ENCODE measurements at regions not wholly inside any gene's neighbourhood (a gene's known extent, or its start where the extent isn't known, plus 50 kb on each side); places are given as distances from the start of the nearest gene placed in this dataset.

DNA sequence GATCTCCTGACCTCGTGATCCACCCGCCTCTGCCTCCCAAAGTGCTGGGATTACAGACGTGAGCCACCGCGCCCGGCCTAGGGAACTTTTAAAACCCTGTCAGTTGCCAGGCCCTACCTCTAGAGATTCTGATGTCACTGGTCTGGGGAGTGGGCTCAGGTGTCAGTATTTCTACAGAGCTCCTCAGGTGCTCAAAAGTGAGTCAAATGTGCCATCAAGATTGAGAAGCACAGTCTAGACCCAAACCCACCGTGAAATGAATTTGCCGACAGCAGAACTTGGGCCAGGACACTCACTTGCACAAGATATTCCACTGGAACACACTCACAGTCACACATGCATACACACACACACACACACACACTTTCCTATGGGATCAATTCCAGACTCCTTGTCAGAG, 215.5 kb downstream of the RRAGC start:
- H3K18ac ChIP-seq (ENCODE audit: low read depth in 1 of 2, low read length in 2 of 2), result no peak overlapping the region
- no peak overlapping the region for H2AK5ac ChIP-seq (ENCODE audit: low read length, severe bottlenecking)
- no peak overlapping the region for H3K14ac ChIP-seq (ENCODE audit: low read length in 2 of 2)
- H3K27me3 ChIP-seq (ENCODE audit: control insufficient read depth in 1 of 2, insufficient read depth in 1 of 2, low read length in 2 of 2), result no peaks in the 10 kb centered on the region
- H3K4me3 ChIP-seq (ENCODE audit: insufficient read depth in 1 of 2, low read depth in 1 of 2, low read length in 2 of 2), result no peak overlapping the region
- no peak overlapping the region for H4K91ac ChIP-seq (ENCODE audit: low read length)
- 93% methylated on average over 7 of the region's 8 CpGs for WGBS
- H3K27ac ChIP-seq (ENCODE audit: low read length, poor library complexity, severe bottlenecking), result no peak overlapping the region
- H2BK12ac ChIP-seq (ENCODE audit: low read length in 2 of 2), result no peak overlapping the region
- no peak for DNase-seq
- H2AFZ ChIP-seq (ENCODE audit: low read depth, low read length), result no peak overlapping the region
- H3K9me3 ChIP-seq (ENCODE audit: control insufficient read depth, low read length), result no peaks in the 10 kb centered on the region
- no peaks in the 10 kb centered on the region for H3K79me1 ChIP-seq (replicated peaks; ENCODE audit: low read length, poor library complexity, severe bottlenecking)
- no peak overlapping the region for H3K23ac ChIP-seq (ENCODE audit: low read length in 2 of 2)
- no peaks in the 10 kb centered on the region for H3K36me3 ChIP-seq (ENCODE audit: control insufficient read depth in 1 of 2, insufficient read depth in 2 of 2, low read depth in 1 of 2, low read length in 2 of 2)
- H4K8ac ChIP-seq (ENCODE audit: low read length), result no peak overlapping the region
- no peak overlapping the region for H3K9ac ChIP-seq (ENCODE audit: low read length)
- H3K4me1 ChIP-seq (ENCODE audit: control insufficient read depth, insufficient read depth, low read depth, low read length), result no peaks in the 10 kb centered on the region
- no peak overlapping the region for H2BK5ac ChIP-seq (ENCODE audit: low read depth, low read length, poor library complexity, severe bottlenecking)
- H2BK120ac ChIP-seq (ENCODE audit: low read depth, low read length), result no peak overlapping the region
- no peak overlapping the region for H2BK15ac ChIP-seq (ENCODE audit: low read depth, poor library complexity, severe bottlenecking)
- no peak overlapping the region for H3K4me2 ChIP-seq (ENCODE audit: low read length, poor library complexity, severe bottlenecking)
- no peak overlapping the region for H3K4ac ChIP-seq (ENCODE audit: low read depth in 1 of 2, low read length in 2 of 2)

DNA sequence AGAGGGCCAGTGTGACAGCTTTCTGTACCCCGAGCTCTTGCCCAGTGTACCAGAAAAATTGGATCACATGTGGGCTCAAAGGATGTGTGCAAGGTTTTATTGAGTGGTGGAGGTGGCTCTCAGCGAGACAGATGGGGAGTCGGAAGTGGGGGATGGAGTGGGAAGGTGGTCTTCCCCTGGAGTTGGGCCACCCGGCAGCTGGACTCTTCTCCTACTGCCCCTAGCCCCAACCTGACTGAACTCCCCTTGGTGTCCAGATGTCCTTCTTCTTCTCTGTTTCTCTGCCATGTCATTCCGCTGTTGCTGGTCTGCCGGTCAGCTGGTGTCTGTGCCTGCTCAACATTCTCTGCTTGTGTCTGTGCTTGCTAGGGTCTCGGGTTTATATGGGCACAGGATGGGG, 217.9 kb downstream of the RRAGC start:
- Histone ChIP-seq H3K4me3 (ENCODE audit: insufficient read depth in 1 of 2, low read depth in 1 of 2, low read length in 2 of 2) (no peak overlapping the region), H3K27ac (ENCODE audit: low read length, poor library complexity, severe bottlenecking) (no peak overlapping the region), H3K4ac (ENCODE audit: low read depth in 1 of 2, low read length in 2 of 2) (no peak overlapping the region), H3K9ac (ENCODE audit: low read length) (no peak overlapping the region), H2BK120ac (ENCODE audit: low read depth, low read length) (no peak overlapping the region), H3K23ac (ENCODE audit: low read length in 2 of 2) (no peak overlapping the region), H2BK5ac (ENCODE audit: low read depth, low read length, poor library complexity, severe bottlenecking) (no peak overlapping the region), H2AK5ac (ENCODE audit: low read length, severe bottlenecking) (no peak overlapping the region), H3K4me2 (ENCODE audit: low read length, poor library complexity, severe bottlenecking) (no peak overlapping the region), H3K18ac (ENCODE audit: low read depth in 1 of 2, low read length in 2 of 2) (no peak overlapping the region), H2AFZ (ENCODE audit: low read depth, low read length) (no peak overlapping the region), H2BK12ac (ENCODE audit: low read length in 2 of 2) (no peak overlapping the region), H3K9me3 (ENCODE audit: control insufficient read depth, low read length) (no peaks in the 10 kb centered on the region), H4K91ac (ENCODE audit: low read length) (no peak overlapping the region), H2BK15ac (ENCODE audit: low read depth, poor library complexity, severe bottlenecking) (no peak overlapping the region), H3K79me1 (replicated peaks; ENCODE audit: low read length, poor library complexity, severe bottlenecking) (no peaks in the 10 kb centered on the region), H3K27me3 (ENCODE audit: control insufficient read depth in 1 of 2, insufficient read depth in 1 of 2, low read length in 2 of 2) (no peaks in the 10 kb centered on the region), H3K4me1 (ENCODE audit: control insufficient read depth, insufficient read depth, low read depth, low read length) (no peaks in the 10 kb centered on the region), H4K8ac (ENCODE audit: low read length) (no peak overlapping the region), H3K14ac (ENCODE audit: low read length in 2 of 2) (no peak overlapping the region), H3K36me3 (ENCODE audit: control insufficient read depth in 1 of 2, insufficient read depth in 2 of 2, low read depth in 1 of 2, low read length in 2 of 2) (no peaks in the 10 kb centered on the region)
- no peak for DNase-seq
- WGBS, result 84% methylated on average over 7 of the region's 7 CpGs

DNA sequence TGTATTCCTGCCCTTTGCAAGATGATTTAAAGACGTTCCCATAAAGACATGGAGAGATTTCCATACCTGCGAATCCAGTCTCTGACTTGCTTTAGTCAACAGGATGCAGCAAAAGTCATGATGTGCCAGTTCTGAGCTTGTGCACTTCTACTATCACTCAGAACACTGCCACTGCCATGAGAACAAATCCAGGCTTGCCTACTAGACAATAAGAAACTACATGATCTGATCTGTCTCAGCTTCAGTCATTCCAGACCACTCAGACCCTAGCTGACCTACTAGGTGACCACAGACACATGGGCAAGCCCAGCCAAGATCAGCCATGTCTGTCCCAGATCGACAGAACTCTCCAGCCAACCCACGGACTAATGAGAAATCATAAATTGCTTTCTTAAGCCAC, 219.2 kb downstream of the RRAGC start:
- H4K8ac ChIP-seq (ENCODE audit: low read length), result no peak overlapping the region
- H2BK12ac ChIP-seq (ENCODE audit: low read length in 2 of 2), result no peak overlapping the region
- no peak overlapping the region for H4K91ac ChIP-seq (ENCODE audit: low read length)
- H3K79me1 ChIP-seq (replicated peaks; ENCODE audit: low read length, poor library complexity, severe bottlenecking), result no peaks in the 10 kb centered on the region
- no peak overlapping the region for H3K4ac ChIP-seq (ENCODE audit: low read depth in 1 of 2, low read length in 2 of 2)
- H3K14ac ChIP-seq (ENCODE audit: low read length in 2 of 2), result no peak overlapping the region
- no peak overlapping the region for H3K23ac ChIP-seq (ENCODE audit: low read length in 2 of 2)
- H2BK5ac ChIP-seq (ENCODE audit: low read depth, low read length, poor library complexity, severe bottlenecking), result no peak overlapping the region
- no peak overlapping the region for H2AFZ ChIP-seq (ENCODE audit: low read depth, low read length)
- 73% methylated on average over 3 of the region's 4 CpGs for WGBS
- H3K27ac ChIP-seq (ENCODE audit: low read length, poor library complexity, severe bottlenecking), result no peak overlapping the region
- H3K36me3 ChIP-seq (ENCODE audit: control insufficient read depth in 1 of 2, insufficient read depth in 2 of 2, low read depth in 1 of 2, low read length in 2 of 2), result no peaks in the 10 kb centered on the region
- H3K27me3 ChIP-seq (ENCODE audit: control insufficient read depth in 1 of 2, insufficient read depth in 1 of 2, low read length in 2 of 2), result no peaks in the 10 kb centered on the region
- H2AK5ac ChIP-seq (ENCODE audit: low read length, severe bottlenecking), result no peak overlapping the region
- no peak for DNase-seq
- H3K4me1 ChIP-seq (ENCODE audit: control insufficient read depth, insufficient read depth, low read depth, low read length), result no peaks in the 10 kb centered on the region
- H3K18ac ChIP-seq (ENCODE audit: low read depth in 1 of 2, low read length in 2 of 2), result no peak overlapping the region
- H3K9me3 ChIP-seq (ENCODE audit: control insufficient read depth, low read length), result no peaks in the 10 kb centered on the region
- H2BK15ac ChIP-seq (ENCODE audit: low read depth, poor library complexity, severe bottlenecking), result no peak overlapping the region
- no peak overlapping the region for H3K4me3 ChIP-seq (ENCODE audit: insufficient read depth in 1 of 2, low read depth in 1 of 2, low read length in 2 of 2)
- H3K4me2 ChIP-seq (ENCODE audit: low read length, poor library complexity, severe bottlenecking), result no peak overlapping the region
- no peak overlapping the region for H2BK120ac ChIP-seq (ENCODE audit: low read depth, low read length)
- H3K9ac ChIP-seq (ENCODE audit: low read length), result no peak overlapping the region

DNA sequence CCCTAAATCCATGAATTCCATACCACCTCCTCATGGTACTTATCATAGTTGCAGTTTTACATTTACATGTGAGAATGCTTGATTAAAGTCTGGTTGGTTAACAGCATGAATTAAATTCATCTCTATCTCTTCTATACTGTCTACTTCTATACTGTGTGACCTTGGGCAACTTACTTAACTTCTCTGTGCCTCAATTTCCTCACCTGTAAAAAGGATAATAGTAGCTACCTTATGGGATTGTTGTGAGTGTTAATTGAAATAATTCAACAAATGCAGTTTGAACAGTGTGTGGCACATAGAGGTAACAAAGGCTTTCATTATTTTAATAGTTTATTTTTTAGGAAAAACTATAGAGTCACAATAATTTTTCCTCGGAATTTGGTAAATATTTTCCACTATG, 231.3 kb downstream of the RRAGC start:
- no peaks in the 10 kb centered on the region for H3K27me3 ChIP-seq (ENCODE audit: control insufficient read depth in 1 of 2, insufficient read depth in 1 of 2, low read length in 2 of 2)
- WGBS, result no CpG with 5 or more reads among the region's 1 CpG

More for the DNA sequence above, 231.3 kb downstream of the RRAGC start:
- H3K4me3 ChIP-seq (ENCODE audit: insufficient read depth in 1 of 2, low read depth in 1 of 2, low read length in 2 of 2), result no peak overlapping the region
- no peaks in the 10 kb centered on the region for H3K4me1 ChIP-seq (ENCODE audit: control insufficient read depth, insufficient read depth, low read depth, low read length)
- no peak overlapping the region for H2AK5ac ChIP-seq (ENCODE audit: low read length, severe bottlenecking)
- no peak for DNase-seq
- H3K36me3 ChIP-seq (ENCODE audit: control insufficient read depth in 1 of 2, insufficient read depth in 2 of 2, low read depth in 1 of 2, low read length in 2 of 2), result no peaks in the 10 kb centered on the region
- H3K14ac ChIP-seq (ENCODE audit: low read length in 2 of 2), result no peak overlapping the region
- H2BK15ac ChIP-seq (ENCODE audit: low read depth, poor library complexity, severe bottlenecking), result no peak overlapping the region
- H2BK5ac ChIP-seq (ENCODE audit: low read depth, low read length, poor library complexity, severe bottlenecking), result no peak overlapping the region
- H4K91ac ChIP-seq (ENCODE audit: low read length), result no peak overlapping the region
- no peak overlapping the region for H2BK12ac ChIP-seq (ENCODE audit: low read length in 2 of 2)
- no peak overlapping the region for H3K18ac ChIP-seq (ENCODE audit: low read depth in 1 of 2, low read length in 2 of 2)
- no peak overlapping the region for H4K8ac ChIP-seq (ENCODE audit: low read length)
- no peak overlapping the region for H2AFZ ChIP-seq (ENCODE audit: low read depth, low read length)
- H3K27ac ChIP-seq (ENCODE audit: low read length, poor library complexity, severe bottlenecking), result no peak overlapping the region
- no peak overlapping the region for H2BK120ac ChIP-seq (ENCODE audit: low read depth, low read length)
- no peak overlapping the region for H3K9ac ChIP-seq (ENCODE audit: low read length)
- H3K4me2 ChIP-seq (ENCODE audit: low read length, poor library complexity, severe bottlenecking), result no peak overlapping the region
- H3K79me1 ChIP-seq (replicated peaks; ENCODE audit: low read length, poor library complexity, severe bottlenecking), result no peaks in the 10 kb centered on the region
- no peaks in the 10 kb centered on the region for H3K9me3 ChIP-seq (ENCODE audit: control insufficient read depth, low read length)
- H3K23ac ChIP-seq (ENCODE audit: low read length in 2 of 2), result no peak overlapping the region
- no peak overlapping the region for H3K4ac ChIP-seq (ENCODE audit: low read depth in 1 of 2, low read length in 2 of 2)

Data from mesenchymal stem cell (in vitro differentiated cells and primary cell).